ENCODE measurements at regions not wholly inside any gene's neighbourhood (a gene's known extent, or its start where the extent isn't known, plus 50 kb on each side); places are given as distances from the start of the nearest gene placed in this dataset.

DNA sequence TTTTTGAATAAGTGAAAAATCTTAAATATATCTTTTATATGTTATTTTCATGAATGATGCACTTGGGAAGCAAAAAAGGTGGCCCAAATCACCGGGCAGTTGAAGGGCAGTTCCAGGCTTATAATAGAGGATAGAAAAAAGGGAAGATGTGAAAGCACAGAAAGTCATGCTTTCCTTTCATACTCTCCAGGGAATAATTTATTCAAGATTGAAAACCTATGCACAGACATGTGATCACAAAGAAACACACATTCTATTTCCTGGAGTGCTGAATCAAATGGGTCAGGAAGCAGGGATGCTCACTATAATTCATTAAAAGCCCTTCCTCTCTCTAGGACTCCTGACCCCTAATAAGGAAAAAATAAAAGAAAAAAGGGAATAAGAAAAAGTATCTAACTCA lies 66.1 kb upstream of the USP38 start:
- no peak for DNase-seq (ENCODE audit: low spot score)
- TF ChIP-seq, protein P1, sequence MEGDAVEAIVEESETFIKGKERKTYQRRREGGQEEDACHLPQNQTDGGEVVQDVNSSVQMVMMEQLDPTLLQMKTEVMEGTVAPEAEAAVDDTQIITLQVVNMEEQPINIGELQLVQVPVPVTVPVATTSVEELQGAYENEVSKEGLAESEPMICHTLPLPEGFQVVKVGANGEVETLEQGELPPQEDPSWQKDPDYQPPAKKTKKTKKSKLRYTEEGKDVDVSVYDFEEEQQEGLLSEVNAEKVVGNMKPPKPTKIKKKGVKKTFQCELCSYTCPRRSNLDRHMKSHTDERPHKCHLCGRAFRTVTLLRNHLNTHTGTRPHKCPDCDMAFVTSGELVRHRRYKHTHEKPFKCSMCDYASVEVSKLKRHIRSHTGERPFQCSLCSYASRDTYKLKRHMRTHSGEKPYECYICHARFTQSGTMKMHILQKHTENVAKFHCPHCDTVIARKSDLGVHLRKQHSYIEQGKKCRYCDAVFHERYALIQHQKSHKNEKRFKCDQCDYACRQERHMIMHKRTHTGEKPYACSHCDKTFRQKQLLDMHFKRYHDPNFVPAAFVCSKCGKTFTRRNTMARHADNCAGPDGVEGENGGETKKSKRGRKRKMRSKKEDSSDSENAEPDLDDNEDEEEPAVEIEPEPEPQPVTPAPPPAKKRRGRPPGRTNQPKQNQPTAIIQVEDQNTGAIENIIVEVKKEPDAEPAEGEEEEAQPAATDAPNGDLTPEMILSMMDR (IDR thresholded peaks at IDR 0.05; ENCODE audit: extremely low read depth, missing control alignments), result no peak

DNA sequence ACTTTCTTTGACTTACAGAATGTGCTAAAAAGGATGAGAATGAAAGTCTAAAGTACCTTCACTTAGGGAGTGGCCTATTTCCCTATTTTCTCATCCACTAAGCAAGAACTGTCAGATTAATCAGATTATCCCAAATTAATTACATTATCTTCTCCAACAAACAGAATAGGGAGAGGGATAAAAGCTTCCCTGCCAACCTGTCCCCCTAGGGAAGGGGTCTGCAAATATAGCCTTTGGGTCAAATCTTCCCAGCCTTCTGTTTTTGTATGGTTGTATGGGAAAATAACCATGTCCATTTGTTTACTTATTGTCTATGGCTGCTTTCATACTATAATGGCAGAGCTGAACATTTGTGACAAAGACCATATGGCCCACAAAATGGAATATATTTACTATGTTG lies 57.1 kb upstream of the USP38 start:
- no peak for DNase-seq (ENCODE audit: low spot score)
- TF ChIP-seq, protein P1 (IDR thresholded peaks at IDR 0.05; ENCODE audit: extremely low read depth, missing control alignments), result no peak

DNA sequence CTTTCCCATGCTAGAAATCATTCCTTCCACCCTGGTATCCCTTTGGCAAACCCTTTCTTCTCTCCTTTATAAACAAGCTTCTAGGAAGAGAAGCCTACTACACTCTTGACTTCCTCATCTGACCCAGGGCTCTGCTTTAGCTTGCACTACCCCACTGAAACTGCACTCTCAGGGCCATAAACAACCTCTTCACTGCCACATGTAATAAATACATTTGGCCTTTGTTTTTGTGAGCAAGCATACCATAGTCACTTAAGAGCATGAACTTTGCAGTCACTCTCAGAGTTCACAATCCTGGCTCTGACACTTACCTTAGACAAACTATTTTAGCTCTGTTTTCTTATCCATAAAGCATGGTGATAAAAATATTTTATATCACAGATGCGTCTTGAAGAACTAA lies 50.7 kb upstream of the USP38 start:
- DNase-seq (ENCODE audit: low spot score), result no peak
- TF ChIP-seq, protein P1 (IDR thresholded peaks at IDR 0.05; ENCODE audit: extremely low read depth, missing control alignments), result no peak
